GM10248 (cell line): ENCODE measurements at regions not wholly inside any gene's neighbourhood (a gene's known extent, or its start where the extent isn't known, plus 50 kb on each side); places are given as distances from the start of the nearest gene placed in this dataset.
"Not testable (repeated sequence)": the region's sequence is repeated elsewhere in the genome, so short reads cannot be mapped to it uniquely, and the experiment has no call there.

Experiments used
- CTCF ChIA-PET: fragments of 300-600 bp; sonication (Branson Sonifier 250); formaldehyde crosslinking; extraction: SDS; loops from one replicate; lab custom pipeline; 2021; ENCODE audit warnings: antibody characterized with exemption; lab: Yijun Ruan, JAX
- POLR2A ChIA-PET: fragments of 350-650 bp; sonication (Branson Sonifier 250); formaldehyde crosslinking; extraction: SDS; loops from one replicate; lab custom pipeline; 2020; ENCODE audit warnings: antibody characterized with exemption; lab: Yijun Ruan, JAX
- DNase-seq: peaks from one replicate; pipeline ENCODE4 v3.0.0; 2012; ENCODE audit errors: extremely low spot score
- TF ChIP-seq, protein P1 (sequence below): IDR thresholded peaks from 2 replicates; pipeline ENCODE4 v1.5.1; 2012; ENCODE audit warnings: mild to moderate bottlenecking, low read depth; ENCODE audit errors: extremely low read depth, missing control alignments, control extremely low read depth

DNA sequence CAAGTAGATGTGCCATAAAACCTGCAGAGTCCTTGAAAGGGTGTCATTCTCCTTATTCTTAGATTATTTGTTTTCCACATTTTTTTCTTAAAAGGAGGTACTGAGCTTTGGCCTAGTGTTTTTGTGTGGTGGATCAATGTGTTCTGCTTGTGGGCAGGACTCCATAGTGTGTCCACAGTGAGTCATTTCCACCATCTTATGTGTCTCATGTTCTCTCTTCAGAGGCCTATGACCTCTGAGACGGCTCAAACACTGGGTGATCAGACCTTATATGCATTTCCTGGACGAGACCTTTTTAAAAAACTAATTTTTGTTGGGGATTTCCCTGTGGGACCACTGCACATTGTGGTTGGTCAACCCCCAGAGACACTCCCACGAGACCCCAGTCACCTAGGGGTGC lies 93.4 kb downstream of the CHCHD4 start:
- ChIA-PET CTCF (interaction anchor here (0.8 kb wide), 1 partner anchor 10 kb away, joined by 4 read pairs; no protein-coding TSS in a partner anchor), POLR2A (no interaction called here)
- DNase-seq, result no peak
- TF ChIP-seq, protein P1, sequence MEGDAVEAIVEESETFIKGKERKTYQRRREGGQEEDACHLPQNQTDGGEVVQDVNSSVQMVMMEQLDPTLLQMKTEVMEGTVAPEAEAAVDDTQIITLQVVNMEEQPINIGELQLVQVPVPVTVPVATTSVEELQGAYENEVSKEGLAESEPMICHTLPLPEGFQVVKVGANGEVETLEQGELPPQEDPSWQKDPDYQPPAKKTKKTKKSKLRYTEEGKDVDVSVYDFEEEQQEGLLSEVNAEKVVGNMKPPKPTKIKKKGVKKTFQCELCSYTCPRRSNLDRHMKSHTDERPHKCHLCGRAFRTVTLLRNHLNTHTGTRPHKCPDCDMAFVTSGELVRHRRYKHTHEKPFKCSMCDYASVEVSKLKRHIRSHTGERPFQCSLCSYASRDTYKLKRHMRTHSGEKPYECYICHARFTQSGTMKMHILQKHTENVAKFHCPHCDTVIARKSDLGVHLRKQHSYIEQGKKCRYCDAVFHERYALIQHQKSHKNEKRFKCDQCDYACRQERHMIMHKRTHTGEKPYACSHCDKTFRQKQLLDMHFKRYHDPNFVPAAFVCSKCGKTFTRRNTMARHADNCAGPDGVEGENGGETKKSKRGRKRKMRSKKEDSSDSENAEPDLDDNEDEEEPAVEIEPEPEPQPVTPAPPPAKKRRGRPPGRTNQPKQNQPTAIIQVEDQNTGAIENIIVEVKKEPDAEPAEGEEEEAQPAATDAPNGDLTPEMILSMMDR, result no peak

DNA sequence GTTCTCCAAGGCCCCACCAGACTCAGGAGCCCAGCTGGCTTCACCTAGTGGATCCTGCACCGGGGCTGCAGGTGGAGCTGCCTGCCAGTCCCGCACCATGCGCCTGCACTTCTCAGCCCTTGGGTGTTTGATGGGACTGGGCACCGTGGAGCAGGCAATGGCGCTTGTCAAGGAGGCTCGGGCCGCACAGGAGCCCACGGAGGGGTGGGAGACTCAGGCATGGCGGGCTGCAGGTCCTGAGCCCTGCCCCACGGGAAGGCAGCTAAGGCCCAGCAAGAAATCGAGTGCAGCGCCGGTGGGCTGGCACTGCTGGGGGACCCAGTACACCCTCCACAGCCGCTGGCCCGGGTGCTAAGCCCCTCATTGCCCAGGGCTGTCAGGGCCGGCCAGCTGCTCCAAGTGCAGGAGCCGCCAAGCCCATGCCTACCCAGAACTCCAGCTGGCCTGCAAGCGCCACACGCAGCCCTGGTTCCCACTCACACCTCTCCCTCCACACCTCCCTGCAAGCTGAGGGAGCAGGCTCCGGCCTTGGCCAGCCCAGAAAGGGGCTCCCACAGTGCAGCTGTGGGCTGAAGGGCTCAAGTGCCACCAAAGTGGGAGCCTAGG lies 95.2 kb downstream of the CHCHD4 start:
- CTCF ChIA-PET, POLR2A ChIA-PET: not testable (repeated sequence)

GRCh38 chr3:14028122-14028521 lies 96.5 kb downstream of the CHCHD4 start:
- POLR2A ChIA-PET, CTCF ChIA-PET, DNase-seq: not testable (repeated sequence)

More for the DNA sequence above, 95.2 kb downstream of the CHCHD4 start:
- DNase-seq, result not testable (repeated sequence)

GRCh38 chr3:14019459-14019858 lies 105.2 kb downstream of the CHCHD4 start:
- TF ChIP-seq, protein P1, result no peak
- ChIA-PET CTCF (no interaction called here), POLR2A (no interaction called here)
- no peak for DNase-seq

DNA sequence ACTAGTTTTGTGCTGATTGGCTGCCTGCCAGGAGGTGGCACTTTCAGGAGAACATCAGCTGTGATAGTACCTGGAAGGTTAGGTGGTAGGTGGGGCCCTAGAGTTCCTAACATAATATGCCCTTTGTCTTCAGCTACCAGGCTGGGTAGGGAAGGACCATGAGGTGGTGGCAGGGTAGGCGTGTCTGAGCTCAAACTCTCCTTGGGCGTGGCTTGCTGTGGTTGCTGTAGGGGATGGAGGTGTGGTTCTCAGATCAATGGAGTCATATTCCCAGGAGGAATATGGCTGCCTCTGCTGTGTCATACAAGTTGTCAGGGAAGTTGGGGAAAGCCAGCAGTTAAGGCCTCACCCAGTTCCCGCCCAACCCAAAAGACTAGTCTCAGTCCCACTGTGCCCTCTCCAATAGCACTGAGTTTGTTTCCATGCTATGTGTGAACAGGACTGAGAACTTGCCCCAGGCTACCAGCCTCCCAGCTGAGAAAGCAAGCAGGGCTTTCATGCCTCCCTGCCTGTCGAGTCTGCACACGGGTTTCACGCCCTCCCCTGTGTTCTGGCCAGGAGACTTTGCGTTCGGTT lies 107.7 kb downstream of the CHCHD4 start:
- DNase-seq, result no peak
- CTCF ChIA-PET, result interaction anchor here (1.0 kb wide), 1 partner anchor 16 kb away, joined by 3 read pairs; no protein-coding TSS in a partner anchor
- TF ChIP-seq, protein P1, result no peak
- POLR2A ChIA-PET, result no interaction called here

- ChIA-PET POLR2A (no interaction called here), CTCF (no interaction called here)
- TF ChIP-seq, protein P1, result no peak
- no peak for DNase-seq
Observed at GRCh38 chr3:14007006-14007405, 117.7 kb downstream of the CHCHD4 start.

GRCh38 chr3:14001136-14001535 lies 121.3 kb upstream of the WNT7A start:
- ChIA-PET POLR2A (no interaction called here), CTCF (no interaction called here)

More at GRCh38 chr3:14001136-14001535, 121.3 kb upstream of the WNT7A start:
- TF ChIP-seq, protein P1, result no peak
- DNase-seq, result no peak
